Colonic mucosa (tissue), 4 donors: ENCODE measurements at regions not wholly inside any gene's neighbourhood (a gene's known extent, or its start where the extent isn't known, plus 50 kb on each side); places are given as distances from the start of the nearest gene placed in this dataset.
"Not testable (repeated sequence)": the region's sequence is repeated elsewhere in the genome, so short reads cannot be mapped to it uniquely, and the experiment has no call there.

ENCODE experiments used
- DNase-seq: peaks from one replicate; pipeline ENCODE4 v3.0.0-alpha.2; 2020
- H3K27ac ChIP-seq: fragments of 200-600 bp; one replicate; pipeline ENCODE4 v1.8.0; 2021
- H3K27me3 ChIP-seq: fragments of 200-600 bp; one replicate; pipeline ENCODE4 v1.8.0; 2021
- H3K36me3 ChIP-seq: fragments of 200-600 bp; one replicate; pipeline ENCODE4 v1.8.0; 2021
- H3K4me1 ChIP-seq: fragments of 200-600 bp; one replicate; pipeline ENCODE4 v1.8.0; 2021; ENCODE audit warnings: mild to moderate bottlenecking
- H3K4me3 ChIP-seq: fragments of 200-600 bp; one replicate; pipeline ENCODE4 v1.8.0; 2021
- H3K9ac ChIP-seq, 2 donors: one replicate each; pipeline ENCODE4 v1.7.0; 2013; ENCODE audit warnings: control low read depth in 2 of 2, low read depth in 2 of 2, low read length in 2 of 2
- H3K9me3 ChIP-seq: fragments of 200-600 bp; one replicate; pipeline ENCODE4 v1.8.0; 2021
- intact Hi-C: fragments of 100-400 bp; cut with DNase I; formaldehyde crosslinking; loops from one replicate; pipeline ENCODE4 v1.14.1; 2022
- TF ChIP-seq, protein P1 (sequence below): fragments of 200-600 bp; IDR thresholded peaks from one replicate; pipeline ENCODE4 v1.8.0; 2022; ENCODE audit warnings: antibody characterized with exemption, mild to moderate bottlenecking
- donor health status: healthy.
- donor health status: DM: no; HTN: no; CAD: no.
- donor health status: DM: no; HTN: no; CAD: no.

DNA sequence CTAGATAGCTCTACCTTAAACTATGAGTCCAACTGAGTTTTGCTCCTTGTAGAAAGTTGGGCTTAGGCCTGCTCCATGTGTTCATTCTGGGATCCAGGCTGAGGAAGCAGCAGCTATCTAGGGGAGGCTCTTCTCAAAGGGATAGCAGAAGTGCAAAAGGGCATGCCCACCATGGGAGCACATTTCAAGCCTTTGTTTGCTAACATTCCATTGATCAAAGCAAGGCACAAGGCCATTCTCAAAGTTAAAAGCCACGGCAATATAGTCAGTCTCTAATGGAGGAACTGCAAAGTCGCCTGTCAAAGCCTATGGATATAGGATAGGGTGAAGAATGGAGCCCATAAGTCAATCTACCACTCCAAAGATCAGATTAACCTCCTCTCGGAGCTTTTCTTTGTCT is 488.1 kb upstream of the ARX start:
- H3K4me3 ChIP-seq, result no peak overlapping the region
- intact Hi-C loops, result no loop called here
- no peaks in the 10 kb centered on the region for H3K4me1 ChIP-seq
- no peak overlapping the region for H3K27ac ChIP-seq
- no peak overlapping the region for H3K9ac ChIP-seq
- DNase-seq, result no peak
- no peaks in the 10 kb centered on the region for H3K36me3 ChIP-seq
- TF ChIP-seq, protein P1, sequence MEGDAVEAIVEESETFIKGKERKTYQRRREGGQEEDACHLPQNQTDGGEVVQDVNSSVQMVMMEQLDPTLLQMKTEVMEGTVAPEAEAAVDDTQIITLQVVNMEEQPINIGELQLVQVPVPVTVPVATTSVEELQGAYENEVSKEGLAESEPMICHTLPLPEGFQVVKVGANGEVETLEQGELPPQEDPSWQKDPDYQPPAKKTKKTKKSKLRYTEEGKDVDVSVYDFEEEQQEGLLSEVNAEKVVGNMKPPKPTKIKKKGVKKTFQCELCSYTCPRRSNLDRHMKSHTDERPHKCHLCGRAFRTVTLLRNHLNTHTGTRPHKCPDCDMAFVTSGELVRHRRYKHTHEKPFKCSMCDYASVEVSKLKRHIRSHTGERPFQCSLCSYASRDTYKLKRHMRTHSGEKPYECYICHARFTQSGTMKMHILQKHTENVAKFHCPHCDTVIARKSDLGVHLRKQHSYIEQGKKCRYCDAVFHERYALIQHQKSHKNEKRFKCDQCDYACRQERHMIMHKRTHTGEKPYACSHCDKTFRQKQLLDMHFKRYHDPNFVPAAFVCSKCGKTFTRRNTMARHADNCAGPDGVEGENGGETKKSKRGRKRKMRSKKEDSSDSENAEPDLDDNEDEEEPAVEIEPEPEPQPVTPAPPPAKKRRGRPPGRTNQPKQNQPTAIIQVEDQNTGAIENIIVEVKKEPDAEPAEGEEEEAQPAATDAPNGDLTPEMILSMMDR, result no peak
- H3K27me3 ChIP-seq, result no peaks in the 10 kb centered on the region
- no peaks in the 10 kb centered on the region for H3K9me3 ChIP-seq

DNA sequence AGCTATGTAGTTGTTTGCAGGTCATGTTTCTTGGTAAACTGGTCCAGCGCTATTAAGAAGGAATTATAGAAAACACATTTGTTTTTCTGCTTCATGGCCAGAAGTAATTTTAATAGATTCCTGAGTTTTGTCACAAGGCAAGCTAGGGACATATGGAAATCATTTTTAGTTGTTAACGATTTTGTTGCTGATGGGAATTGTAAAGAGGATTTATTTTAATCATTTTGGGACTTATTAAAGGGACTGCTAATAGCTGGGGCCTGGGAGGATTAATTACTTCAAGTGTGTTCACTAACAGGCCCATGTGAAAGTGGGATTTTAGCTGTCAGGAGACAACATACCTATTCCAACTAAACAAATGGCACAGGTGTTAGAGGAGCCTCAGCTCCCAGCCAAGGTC is 492.0 kb upstream of the ARX start:
- H3K27me3 ChIP-seq, result no peaks in the 10 kb centered on the region

DNA sequence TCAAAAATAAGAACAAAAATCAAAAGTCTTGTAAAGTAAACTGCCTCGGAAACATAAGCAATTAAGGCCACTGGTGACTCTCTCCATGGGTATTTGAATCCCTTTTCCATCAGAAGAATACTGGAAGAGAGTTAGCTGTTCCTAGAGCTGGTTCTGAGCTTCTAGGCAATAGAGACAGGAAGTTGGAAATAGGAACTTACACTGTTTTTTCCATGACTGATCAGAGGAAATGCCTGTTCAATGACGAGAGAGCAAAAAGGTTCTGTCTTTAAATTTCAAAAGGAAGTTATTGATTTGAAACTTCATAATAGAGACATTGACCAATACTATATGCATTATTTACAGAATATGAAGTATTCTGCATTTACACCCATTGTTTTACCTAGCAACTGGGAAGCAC is 503.5 kb upstream of the ARX start:
- H3K4me1 ChIP-seq, result no peaks in the 10 kb centered on the region
- no peak overlapping the region for H3K27ac ChIP-seq
- H3K27me3 ChIP-seq, result no peaks in the 10 kb centered on the region
- H3K9me3 ChIP-seq, result no peaks in the 10 kb centered on the region
- no peak overlapping the region for H3K9ac ChIP-seq
- no peak overlapping the region for H3K4me3 ChIP-seq
- intact Hi-C loops, result no loop called here
- TF ChIP-seq, protein P1, result no peak
- no peaks in the 10 kb centered on the region for H3K36me3 ChIP-seq
- no peak for DNase-seq

More for the DNA sequence above, 492.0 kb upstream of the ARX start:
- DNase-seq, result no peak
- H3K9ac ChIP-seq, result no peak overlapping the region
- TF ChIP-seq, protein P1, result no peak
- no peak overlapping the region for H3K4me3 ChIP-seq
- no peak overlapping the region for H3K27ac ChIP-seq
- H3K36me3 ChIP-seq, result no peaks in the 10 kb centered on the region
- intact Hi-C loops, result no loop called here
- H3K9me3 ChIP-seq, result no peaks in the 10 kb centered on the region
- H3K4me1 ChIP-seq, result no peaks in the 10 kb centered on the region

GRCh38 chrX:25522443-25523010 is 506.8 kb upstream of the ARX start:
- H3K27me3 ChIP-seq, H3K4me3 ChIP-seq, intact Hi-C loops, H3K9ac ChIP-seq, H3K9me3 ChIP-seq, H3K27ac ChIP-seq, DNase-seq, H3K36me3 ChIP-seq, H3K4me1 ChIP-seq: not testable (repeated sequence)

GRCh38 chrX:25523574-25524540 is 508.1 kb upstream of the ARX start:
- H3K9me3 ChIP-seq, result no peaks in the 10 kb centered on the region
- no peaks in the 10 kb centered on the region for H3K27me3 ChIP-seq
- no peaks in the 10 kb centered on the region for H3K4me1 ChIP-seq
- no peak overlapping the region for H3K4me3 ChIP-seq
- no peak for DNase-seq
- no peak overlapping the region for H3K9ac ChIP-seq
- TF ChIP-seq, protein P1, result no peak
- H3K36me3 ChIP-seq, result no peaks in the 10 kb centered on the region
- intact Hi-C loops, result no loop called here
- H3K27ac ChIP-seq, result no peak overlapping the region

- no peak for DNase-seq
- TF ChIP-seq, protein P1, result no peak
- H3K4me3 ChIP-seq, result no peak overlapping the region
- H3K4me1 ChIP-seq, result no peaks in the 10 kb centered on the region
- H3K9me3 ChIP-seq, result no peaks in the 10 kb centered on the region
- H3K27ac ChIP-seq, result no peak overlapping the region
- no peak overlapping the region for H3K9ac ChIP-seq
- H3K27me3 ChIP-seq, result no peaks in the 10 kb centered on the region
- intact Hi-C loops, result no loop called here
- H3K36me3 ChIP-seq, result no peaks in the 10 kb centered on the region
These were observed 511.4 kb upstream of the ARX start for GRCh38 chrX:25527156-25527555.
